Esophagus squamous epithelium (tissue), 4 donors: ENCODE measurements at regions not wholly inside any gene's neighbourhood (a gene's known extent, or its start where the extent isn't known, plus 50 kb on each side); places are given as distances from the start of the nearest gene placed in this dataset.

Experiments
- CTCF ChIP-seq, 6 experiments: fragments of 450-650 bp in 4 of 6; fragments of 200-600 bp in 2 of 6; sonication (generic) in 2 of 6; IDR thresholded peaks; one replicate each; pipeline ENCODE4 v1.5.1; 2016 to 2019; ENCODE audit warnings: antibody characterized with exemption in 6 of 6, mild to moderate bottlenecking in 4 of 6, moderate library complexity in 4 of 6
- POLR2A ChIP-seq, 4 donors: fragments of 450-650 bp; IDR thresholded peaks; one replicate each; pipeline ENCODE4 v1.6.1; 2017; ENCODE audit warnings: antibody characterized with exemption in 4 of 4, mild to moderate bottlenecking in 4 of 4, moderate library complexity in 3 of 4

- TF ChIP-seq CTCF (IDR thresholded peaks at IDR 0.05) (no peak), POLR2A (IDR thresholded peaks at IDR 0.05) (no peak)
These were observed 248.0 kb downstream of the RASSF9 start for GRCh38 chr12:85588221-85588620.
